ENCODE measurements at regions not wholly inside any gene's neighbourhood (a gene's known extent, or its start where the extent isn't known, plus 50 kb on each side); places are given as distances from the start of the nearest gene placed in this dataset.

DNA sequence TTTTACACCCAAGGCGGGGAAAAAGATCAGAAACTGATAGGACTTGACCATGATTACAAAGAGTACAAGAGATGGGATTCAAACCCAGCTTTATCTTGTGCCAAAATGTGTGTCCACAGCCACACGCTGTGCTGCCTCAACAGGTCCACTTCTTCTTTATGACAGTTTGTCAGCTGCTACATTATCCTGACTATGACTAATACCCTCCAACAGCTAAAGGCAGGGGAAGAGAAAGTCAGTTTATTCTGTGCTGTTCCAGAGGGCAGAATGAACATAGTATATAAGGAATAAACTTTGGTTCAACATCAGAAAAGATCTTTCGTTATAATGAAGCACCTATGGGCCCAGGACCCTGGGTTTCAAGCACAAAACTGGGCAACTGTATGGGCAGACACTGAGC, 668.2 kb upstream of the TENM4 start:
- TF ChIP-seq EZH2 (IDR thresholded peaks at IDR 0.05), result no peak
- TF ChIP-seq, protein P1, sequence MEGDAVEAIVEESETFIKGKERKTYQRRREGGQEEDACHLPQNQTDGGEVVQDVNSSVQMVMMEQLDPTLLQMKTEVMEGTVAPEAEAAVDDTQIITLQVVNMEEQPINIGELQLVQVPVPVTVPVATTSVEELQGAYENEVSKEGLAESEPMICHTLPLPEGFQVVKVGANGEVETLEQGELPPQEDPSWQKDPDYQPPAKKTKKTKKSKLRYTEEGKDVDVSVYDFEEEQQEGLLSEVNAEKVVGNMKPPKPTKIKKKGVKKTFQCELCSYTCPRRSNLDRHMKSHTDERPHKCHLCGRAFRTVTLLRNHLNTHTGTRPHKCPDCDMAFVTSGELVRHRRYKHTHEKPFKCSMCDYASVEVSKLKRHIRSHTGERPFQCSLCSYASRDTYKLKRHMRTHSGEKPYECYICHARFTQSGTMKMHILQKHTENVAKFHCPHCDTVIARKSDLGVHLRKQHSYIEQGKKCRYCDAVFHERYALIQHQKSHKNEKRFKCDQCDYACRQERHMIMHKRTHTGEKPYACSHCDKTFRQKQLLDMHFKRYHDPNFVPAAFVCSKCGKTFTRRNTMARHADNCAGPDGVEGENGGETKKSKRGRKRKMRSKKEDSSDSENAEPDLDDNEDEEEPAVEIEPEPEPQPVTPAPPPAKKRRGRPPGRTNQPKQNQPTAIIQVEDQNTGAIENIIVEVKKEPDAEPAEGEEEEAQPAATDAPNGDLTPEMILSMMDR (IDR thresholded peaks at IDR 0.05), result no peak

Measured in neural progenitor cell (in vitro differentiated cells).